Activated CD4-positive, alpha-beta T cell treated with anti-CD3 and anti-CD28 coated beads, Interleukin-2, amount 50 U/mL, for 1 hour (primary cell): ENCODE measurements at regions not wholly inside any gene's neighbourhood (a gene's known extent, or its start where the extent isn't known, plus 50 kb on each side); places are given as distances from the start of the nearest gene placed in this dataset.

Experiments
- DNase-seq: peaks from one replicate; pipeline ENCODE4 v3.0.0-alpha.2; 2020

DNA sequence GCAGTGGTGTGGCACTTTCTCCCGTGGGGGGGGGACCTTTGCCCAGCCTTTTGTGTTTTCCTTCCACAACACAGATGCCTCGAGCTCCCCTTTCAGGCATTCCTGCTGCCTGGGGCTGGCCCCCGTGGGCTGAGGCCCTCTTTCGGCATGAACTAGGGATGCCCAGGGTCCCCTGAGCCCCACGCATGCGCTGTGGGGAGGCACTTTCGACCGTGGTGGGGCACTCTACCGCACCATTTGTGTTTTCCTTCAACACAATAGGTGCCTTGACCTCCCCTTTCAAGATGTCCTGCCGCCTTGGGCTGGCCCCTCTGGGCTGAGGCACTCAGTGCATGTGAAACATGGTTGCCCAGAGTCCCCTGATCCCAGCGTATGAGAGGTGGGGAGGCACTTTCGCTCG, 363.7 kb downstream of the ALG10 start:
- DNase-seq: no peak

DNA sequence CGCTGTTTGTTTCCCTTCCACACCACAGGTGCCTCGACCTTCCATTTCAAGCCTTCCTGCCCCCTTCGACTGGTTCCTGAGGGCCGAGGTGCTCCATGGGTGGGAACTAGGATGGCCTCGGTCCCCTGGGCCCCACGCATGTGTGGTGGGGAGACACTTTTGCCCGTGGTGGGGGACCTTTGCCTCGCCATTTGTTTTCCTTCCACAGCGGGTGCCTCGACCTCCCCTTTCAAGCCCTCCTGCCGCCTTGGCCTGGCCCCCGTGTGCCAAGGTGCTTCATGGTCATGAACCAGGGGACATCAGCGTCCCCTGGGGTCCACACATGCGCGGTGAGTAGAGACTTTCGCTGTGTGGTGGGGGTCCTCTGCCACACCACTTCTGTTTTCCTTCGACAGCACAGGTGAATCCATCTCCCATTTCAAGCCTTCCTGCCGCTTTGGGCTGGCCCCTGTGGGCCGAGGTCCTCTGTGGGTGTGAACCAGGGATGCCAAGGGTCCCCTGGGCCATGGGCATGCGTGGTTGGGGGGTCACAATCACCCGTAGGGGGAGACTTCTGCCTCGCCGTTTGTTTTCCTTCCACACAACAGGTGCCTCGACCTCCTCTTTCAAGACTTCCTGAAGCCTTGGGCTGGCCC, 364.4 kb downstream of the ALG10 start:
- no peak for DNase-seq

DNA sequence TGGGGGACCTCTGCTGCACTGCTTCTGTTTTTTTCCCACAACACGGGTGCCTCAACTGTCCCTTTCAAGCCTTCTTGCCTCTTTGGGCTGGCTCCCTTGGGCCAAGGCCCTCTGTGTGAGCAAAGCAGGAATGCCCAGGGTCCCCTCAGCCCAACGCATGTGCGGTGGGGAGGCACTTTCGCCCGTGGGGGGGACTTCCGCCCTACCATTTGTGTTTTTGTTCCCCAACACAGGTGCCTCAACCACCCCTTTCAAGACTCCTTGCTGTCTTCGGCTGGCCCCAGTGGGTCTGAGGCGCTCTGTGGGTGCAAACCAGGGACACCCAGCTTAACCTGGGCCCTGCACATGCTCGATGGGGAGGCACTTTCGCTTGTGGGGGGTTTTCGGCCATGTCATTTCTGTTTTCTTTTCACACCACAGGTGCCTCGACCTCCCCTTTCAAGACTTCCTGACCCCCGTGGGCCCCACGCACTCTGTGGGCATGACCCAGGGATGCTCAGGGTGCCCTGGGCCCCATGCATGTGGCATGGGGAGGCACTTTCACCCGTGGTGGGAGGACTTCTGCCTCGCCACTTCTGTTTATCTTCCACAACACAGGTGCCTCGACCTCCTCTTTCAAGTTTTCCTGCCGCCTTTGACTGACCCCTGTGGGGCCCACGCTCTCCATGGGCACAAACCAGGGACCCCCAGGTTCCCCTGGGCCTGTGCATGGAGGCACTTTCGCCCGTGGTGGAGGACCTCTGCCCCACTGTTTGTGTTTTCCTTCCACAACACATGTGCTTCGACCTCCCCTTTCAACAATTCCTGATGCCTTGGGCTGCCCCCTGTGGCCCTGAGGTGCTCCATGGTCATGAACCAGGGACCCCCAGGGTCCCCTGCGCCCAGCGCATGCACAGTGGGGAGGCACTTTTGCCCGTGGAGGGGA, 365.7 kb downstream of the ALG10 start:
- no peak for DNase-seq

DNA sequence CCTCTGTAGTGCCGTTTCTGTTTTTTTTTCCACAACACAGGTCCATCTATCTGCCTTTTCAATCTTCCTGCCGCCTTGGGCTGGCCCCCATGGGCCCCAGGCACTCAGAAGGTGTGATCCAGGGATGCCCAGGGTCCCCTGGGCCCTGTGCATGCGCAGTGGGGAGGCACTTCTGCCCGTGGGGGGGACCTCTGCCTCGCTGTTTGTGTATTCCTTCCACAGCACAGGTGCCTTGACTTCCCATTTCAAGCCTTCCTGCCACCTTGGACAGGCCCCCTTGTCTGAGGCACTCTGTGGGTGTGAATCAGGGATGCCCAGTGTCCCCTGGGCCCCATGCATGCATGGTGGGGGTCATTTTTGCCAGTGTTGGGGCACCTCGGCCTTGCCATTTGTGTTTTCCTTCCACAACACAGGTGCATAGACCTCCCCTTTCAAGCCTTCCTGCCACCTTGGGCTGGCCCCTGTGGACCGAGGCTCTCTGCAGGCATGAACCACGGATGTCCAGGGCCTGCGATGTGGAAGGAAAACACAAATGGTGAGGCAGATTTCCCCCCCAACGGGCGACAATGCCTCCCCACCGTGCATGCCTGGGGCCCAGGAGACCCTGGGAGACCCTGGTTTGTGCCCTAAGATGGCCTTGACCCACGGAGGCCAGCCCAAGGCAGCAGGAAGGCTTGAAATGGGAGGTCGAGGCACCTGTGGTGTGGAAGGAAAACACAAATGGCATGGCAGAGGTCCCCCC, 366.5 kb downstream of the ALG10 start:
- no peak for DNase-seq

DNA sequence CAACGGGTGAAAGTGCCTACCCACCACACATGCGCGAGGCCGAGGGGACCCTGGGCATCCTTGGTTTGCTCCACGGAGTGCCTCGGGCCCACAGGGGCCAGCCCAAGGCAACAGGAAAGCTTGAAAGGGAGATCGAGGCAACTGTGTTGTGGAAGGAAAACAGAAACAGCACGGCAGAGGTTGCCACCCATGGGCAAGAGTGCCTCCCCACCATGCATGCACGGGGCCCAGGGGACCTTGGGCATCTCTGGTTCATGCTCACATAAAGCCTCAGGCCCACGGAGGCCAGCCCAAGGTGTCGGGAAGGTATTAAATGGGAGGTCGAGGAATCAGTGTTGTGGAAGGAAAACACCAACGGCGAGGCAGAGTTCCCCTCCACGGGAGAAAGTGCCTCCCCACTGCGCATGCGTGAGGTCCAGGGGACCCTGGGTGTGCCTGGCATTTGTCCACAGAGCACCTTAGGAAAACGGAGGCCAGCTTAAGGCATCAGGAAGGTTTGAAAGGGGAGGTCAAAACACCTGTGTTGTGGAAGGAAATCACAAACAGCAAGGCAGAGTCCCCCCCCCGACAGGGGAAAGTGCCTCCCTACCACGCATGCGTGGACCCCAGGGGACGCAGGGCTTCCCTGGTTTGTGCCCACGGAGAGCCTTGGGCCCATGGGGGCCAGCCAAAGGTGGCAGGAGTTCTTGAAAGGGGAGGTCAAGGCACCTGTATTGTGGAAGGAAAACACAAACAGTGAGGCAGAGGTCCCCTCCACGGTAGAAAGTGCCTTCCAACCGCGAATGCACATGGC, 367.3 kb downstream of the ALG10 start:
- no peak for DNase-seq

DNA sequence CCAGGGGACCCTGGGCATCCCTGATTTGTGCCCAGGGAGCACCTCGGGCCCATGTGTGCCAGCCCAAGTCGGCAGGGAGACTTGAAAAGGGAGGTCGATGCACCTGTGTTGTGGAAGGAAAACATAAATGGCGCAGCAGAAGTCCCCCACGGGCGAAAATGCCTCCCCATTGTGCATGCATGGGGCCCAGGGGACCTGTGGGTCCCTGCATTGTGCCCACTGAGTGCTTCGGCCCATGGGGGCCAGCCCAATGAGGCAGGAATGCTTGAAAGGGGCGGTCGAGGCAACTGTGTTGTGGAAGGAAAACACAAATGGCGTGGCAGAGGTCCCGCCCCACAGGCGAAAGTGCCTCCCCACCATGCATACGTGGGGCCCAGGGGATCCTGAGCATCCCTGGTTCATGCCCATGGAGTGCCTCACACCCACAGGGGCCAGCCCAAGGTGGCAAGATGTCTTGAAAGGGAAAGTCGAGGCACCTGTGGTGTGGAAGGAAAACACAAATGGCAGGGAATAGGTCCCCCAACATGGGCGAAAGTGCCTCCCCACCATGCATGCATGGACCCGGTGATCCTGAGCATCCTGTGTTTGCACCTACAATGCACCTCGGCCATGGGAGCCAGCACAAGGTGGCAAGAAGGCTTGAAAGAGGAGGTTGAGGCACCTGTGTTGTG, 368.0 kb downstream of the ALG10 start:
- no peak for DNase-seq

DNA sequence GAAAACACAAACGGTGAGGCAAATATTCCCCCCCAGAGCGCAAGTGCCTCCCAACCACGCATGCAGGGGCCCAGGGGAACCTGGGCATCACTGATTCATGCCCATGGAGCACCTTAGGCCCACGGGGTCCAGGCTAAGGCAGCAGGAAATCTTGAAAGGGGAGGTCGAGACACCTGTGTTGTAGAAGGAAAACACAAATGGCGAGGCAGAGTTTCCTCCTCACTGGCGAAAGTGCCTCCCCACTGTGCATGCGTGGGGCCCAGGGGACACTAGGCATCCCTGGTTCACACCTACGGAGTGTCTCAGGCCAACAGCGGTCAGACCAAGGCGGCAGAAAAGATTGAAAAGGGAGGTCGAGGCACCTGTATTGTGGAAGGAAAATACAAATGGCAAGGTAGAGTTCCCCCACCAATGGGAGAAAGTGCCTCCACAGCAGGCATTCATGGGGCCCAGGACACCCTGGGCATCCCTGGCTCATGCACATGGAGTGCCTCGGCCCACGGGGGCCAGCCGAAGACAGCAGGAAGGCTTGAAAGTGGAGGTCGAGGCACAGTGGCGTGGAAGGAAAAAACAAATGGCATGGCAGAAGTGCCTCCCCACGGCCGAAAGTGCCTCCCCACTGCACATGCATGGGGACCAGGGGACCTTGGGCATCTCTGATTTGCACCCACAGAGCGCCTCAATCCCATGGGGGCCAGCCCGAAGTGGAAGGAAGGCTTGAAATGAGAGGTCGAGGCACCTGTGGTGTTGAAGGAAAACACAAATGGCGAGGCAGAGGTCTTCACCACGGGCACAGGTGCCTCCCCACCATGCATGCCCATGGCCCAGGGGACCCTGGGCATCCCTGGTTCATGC, 368.8 kb downstream of the ALG10 start:
- no peak for DNase-seq

DNA sequence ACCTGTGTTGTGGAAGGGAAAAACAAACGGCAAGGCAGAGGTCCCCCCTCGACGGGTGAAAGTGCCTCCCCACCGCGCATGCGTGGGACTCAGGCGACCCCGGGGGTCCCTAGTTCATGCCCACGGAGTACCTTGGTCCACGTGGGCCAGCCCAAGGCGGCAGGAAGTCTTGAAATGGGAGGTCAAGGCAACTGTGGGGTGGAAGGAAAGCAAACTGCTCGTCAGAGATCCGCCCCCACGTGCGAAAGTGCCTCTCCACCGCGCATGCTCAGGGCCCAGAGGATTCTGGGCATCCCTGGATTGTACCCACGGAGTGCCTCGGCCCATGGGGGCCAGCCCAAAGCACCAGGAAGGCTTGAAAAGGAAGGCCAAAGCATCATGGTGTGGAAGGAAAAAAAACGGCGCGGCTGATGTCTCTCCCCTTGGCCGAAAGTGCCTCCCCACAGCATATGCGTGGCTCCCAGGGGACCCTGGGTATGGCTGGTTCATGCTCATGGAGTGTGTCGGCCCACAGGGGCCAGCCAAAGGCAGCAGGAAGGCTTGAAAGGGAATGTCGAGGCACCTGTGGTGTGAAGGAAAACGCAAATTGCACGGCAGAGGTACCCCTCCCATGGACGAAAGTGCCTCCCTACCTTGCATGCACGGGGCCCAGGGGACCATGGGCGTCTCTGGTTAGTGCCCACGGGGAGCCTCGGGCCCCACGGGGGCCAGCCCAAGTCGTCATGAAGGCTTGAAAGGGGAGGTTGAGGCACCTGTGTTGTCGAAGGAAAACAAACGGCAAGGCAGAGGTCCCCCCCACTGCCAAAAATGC, 369.7 kb downstream of the ALG10 start:
- no peak for DNase-seq

DNA sequence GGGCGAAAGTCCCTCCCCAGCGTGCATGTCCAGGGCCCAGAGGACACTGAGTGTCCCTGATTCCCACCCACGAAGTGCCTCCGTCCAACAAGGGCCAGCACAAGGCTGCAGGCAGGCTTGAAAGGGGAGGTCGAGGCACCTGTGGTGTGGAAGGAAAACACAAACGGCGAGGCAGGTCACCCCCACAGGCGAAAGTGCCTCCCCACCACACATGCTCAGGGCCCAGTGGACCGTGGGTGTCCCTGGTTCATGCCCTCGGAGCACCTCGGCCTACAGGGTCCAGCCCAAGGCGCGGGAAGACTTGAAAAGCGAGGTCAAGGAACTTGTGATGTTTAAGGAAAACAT, 370.4 kb downstream of the ALG10 start:
- no peak for DNase-seq

DNA sequence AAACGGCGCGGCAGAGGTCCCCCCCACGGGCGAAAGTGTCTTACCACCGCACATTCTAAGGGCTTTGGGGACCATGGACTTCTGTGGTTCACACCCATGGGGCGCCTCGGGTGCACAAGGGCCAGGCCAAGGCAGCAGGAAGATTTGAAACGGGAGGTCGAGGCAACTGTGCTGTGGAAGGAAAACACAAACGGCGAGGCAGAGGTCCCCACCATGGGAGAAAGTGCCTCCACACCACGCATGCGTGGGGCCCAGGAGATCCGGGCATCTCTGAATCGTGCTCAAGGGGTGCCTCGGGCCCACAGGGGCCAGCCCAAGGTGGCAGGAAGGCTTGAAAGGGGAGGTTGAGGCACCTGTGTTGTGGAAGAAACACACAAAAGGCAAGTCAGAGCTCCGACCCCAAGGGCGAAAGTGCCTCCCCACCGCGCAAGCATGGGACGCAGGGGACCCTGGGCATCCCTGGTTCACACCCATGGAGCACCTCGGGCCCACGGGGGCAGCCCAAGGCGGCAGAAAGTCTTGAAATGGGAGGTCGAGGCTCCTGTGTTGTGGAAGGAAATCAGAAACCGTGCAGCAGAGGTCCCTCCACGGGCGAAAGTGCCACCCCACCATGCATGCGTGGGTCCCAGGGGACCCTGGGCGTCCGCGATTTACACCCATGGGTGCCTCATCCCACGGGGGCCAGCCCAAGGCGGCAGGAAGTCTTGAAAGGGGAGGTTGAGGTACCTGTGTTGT, 371.0 kb downstream of the ALG10 start:
- DNase-seq: no peak

DNA sequence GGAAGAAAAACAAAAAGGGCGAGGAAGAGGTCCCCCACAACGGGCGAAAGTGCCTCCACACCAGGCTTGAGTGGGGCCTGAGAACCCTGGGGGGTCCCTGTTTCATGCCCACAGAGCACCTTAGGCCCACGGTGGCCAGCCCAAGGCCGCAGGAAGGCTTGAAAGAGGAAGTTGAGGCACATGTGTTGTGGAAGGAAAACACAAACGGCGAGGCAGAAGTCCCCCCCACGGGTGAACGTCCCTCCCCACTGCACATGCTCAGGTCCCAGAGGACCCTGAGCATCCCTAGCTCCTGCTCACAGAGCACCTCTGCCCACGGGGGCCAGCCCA, 371.5 kb downstream of the ALG10 start:
- DNase-seq: no peak

DNA sequence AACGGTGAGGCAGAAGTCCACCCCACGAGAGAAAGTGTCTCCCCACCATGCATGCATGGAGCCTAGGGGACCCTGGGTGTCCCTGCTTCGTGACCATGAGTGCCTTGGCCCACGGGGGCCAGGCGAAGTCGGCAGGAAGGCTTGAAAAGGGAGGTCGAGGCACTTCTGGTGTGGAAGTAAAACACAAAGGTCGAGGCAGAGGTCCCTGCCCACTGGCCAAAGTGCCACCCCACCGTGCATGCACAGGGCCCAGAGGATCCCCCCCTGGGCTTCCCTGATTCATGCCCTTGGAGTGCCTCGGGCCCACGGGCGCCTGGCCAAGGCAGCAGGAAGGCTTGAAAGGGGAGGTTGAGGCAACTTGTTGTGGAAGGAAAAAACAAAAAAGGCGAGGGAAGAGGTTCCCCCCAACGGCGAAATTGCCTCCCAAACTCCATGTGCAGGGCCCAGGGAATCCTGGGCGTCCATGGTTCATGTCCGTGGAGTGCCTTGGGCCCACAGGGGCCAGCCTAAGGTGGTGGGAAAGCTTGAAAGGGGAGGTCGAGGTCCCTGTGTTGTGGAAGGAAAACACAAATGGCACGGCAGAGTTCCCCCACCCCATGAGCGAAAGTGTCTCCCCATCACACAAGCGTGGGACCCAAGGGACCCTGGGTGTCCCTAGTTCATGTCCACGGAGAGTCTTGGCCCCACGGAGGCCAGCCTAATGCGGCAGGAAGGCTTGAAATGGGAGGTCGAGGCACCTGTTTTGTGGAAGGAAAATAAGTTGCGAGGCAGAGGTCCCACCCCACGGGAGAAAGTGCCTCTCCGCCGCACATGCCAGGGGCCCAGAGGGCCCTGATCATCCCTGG, 372.1 kb downstream of the ALG10 start:
- no peak for DNase-seq

DNA sequence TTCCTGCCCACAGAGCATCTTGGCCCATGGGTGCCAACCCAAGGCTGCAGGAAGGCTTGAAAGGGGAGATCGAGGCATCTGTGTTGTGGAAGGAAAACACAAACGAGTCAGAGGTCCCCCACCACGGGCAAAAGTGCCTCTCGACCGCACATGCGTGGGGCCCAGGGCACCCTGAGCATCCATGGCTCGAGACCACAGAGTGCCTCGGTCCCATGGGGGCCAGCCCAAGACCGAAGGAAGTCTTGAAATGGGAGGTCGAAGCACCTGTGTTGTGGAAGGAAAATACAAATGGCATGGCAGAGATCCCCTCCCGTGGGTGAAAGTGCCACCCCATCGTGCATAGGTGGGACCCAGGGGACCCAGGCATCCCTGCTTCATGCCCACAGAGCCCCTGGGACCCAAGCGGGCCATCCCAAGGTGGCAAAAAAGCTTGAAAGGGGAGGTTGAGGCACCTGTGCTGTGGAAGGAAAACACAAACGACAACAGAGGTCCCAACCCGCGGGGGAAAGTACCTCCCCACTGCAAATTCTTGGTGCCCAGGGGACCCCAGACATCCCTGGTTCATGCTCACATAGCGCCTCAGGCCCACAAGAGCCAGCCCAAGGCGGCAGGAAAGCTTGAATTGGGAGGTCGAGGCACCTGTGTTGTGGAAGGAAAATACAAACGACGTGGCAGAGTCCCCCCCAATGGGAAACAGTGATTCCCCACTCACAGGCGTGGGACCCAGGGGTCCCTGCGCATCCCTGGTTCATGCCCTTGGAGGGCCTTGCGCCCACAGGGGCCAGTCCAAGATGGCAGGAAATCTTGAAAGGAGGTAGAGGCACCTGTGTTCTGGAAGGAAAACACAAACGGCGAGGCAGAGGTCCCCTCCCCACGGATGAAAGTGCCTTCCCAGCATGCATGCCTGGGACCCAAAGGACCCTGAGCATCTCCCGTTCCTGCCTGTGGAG, 373.0 kb downstream of the ALG10 start:
- DNase-seq: no peak

DNA sequence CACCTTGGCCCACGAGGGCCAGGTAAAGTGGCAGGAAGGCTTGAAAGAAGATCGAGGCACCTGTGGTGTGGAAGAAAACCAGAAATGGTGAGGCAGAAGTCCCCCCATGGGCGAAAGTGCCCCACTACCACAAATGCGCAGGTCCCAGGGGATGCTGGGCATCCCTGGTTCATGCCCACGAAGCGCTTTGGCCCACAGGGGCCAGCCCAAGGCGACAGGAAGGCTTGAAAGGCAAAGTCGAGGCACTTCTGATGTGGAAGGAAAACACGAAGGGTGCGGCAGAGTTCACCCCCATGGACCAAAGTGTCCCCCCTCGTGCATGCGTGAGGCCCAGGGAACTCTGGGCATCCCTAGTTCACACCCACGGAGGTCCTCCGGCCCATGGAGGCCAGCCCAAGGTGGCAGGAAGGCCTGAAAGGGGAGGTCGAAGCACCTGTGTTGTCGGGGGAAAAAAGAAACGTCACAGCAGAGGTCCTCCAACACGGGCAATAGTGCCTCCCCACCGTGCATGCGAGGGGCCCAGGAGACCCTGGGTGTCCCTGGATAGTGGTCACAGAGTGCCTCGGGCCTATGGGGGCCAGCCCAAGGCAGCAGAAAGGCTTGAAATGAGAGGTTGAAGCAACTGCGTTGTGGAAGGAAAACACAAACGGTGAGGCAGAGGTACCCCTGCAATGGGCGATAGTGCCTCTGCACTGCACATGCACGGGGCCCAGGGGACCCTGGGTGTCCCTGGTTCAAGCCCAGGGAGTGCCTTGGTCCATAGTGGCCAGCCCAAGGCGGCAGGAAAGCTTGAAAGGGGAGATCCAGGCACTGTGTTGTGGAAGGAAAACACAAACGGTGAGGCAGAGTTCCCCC, 373.9 kb downstream of the ALG10 start:
- DNase-seq: no peak

DNA sequence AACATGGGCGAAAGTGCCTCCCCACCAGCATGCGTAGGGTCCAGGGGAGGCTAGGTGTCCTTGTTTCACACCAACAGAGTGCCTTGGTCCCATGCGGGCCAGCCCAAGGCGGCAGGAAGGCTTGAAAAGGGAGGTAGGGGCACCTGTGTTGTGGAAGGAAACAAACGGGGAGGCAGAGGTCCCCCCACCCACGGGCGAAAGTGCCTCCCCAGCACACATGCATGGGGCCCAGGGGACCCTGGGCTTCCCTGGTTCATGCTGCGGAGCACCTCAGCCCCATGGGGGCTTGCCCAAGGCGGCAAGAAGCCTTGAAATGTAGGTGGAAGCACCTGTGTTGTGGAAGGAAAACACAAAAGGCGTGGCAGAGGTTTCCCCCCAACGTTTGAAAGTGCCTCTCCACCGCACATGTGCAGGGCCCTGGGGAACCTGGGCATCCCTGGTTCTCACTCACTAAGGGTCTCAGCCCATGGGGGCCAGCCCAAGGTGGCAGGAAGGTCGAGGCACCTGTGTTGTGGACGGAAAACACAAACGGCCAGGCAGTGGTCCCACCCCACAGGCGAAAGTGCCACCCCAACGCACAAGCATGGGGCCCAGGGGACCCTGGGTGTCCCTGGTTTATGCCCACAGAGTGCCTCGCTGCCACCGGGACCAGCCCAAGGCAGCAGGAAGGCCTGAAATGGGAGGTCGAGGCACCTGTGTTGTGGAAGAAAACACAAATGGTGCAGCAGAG, 374.7 kb downstream of the ALG10 start:
- no peak for DNase-seq
